HCT116 (cell line): ENCODE measurements at regions not wholly inside any gene's neighbourhood (a gene's known extent, or its start where the extent isn't known, plus 50 kb on each side); places are given as distances from the start of the nearest gene placed in this dataset.

Source experiments
- ATAC-seq: fragments of 200-7000 bp; cut with Tn5 transposase; 2 replicates; pipeline ENCODE4 v1.9.1; 2020; ENCODE audit warnings: mild to moderate bottlenecking, moderate library complexity
- BruUV-seq: library from RNA; stranded (reverse); fragments of 400-500 nt; replicated peaks from 2 replicates; lab custom pipeline; 2021; lab: Mats Ljungman, UMichigan
- CTCF ChIA-PET: fragments of 300-600 bp; sonication (Branson Sonifier 250); formaldehyde crosslinking; loops from one replicate; lab custom pipeline; 2021; ENCODE audit warnings: antibody characterized with exemption; lab: Charles Lee
- POLR2A ChIA-PET: fragments of 300-600, 350-600 bp; sonication (Branson Sonifier 250); formaldehyde crosslinking; loops from one replicate; lab custom pipeline; 2021; ENCODE audit warnings: antibody characterized with exemption; lab: Charles Lee
- RAD21 ChIA-PET, 2 experiments: fragments of 300-600 bp; sonication (Branson Sonifier 250); formaldehyde crosslinking; loops; one replicate each; lab custom pipeline; 2023; ENCODE audit warnings: low total read pairs in 2 of 2; ENCODE audit not compliant: uncharacterized antibody in 2 of 2, unreplicated experiment in 2 of 2, low non-redundant PET in 1 of 2; lab: Charles Lee
- DNase-seq: peaks from one replicate; pipeline ENCODE4 v3.0.0-alpha.2; 2010; ENCODE audit warnings: low read depth, low spot score
- H2AFZ ChIP-seq: fragments of 200-600 bp; shearing (Covaris generic), sonication (generic); 2 replicates; pipeline ENCODE4 v1.6.1; 2017; ENCODE audit warnings: low read depth, mixed run types, mixed read lengths, antibody characterized with exemption, low read length; ENCODE audit not compliant: poor library complexity, severe bottlenecking
- H3K27ac ChIP-seq: 2 replicates; pipeline ENCODE4 v1.5.1; 2012; ENCODE audit warnings: low read depth, low read length
- H3K27me3 ChIP-seq: fragments of 200-600 bp; sonication (generic); 2 replicates; pipeline ENCODE4 v1.6.1; 2016; ENCODE audit warnings: mixed run types, low read length, mixed read lengths; ENCODE audit not compliant: insufficient read depth
- H3K36me3 ChIP-seq, 2 experiments: fragments of 200-500 bp in 1 of 2; fragments of 200-600 bp in 1 of 2; sonication (Bioruptor generic) in 1 of 2; sonication (generic) in 1 of 2; 2 replicates each; pipeline versions ENCODE4 v1.5.1 to v1.6.1; 2014 to 2016; ENCODE audit warnings: low read length in 2 of 2, inconsistent platforms in 1 of 2, mixed read lengths in 1 of 2, mixed run types in 1 of 2; ENCODE audit not compliant: insufficient read depth in 2 of 2, control insufficient read depth in 1 of 2
- H3K4me1 ChIP-seq, 2 experiments: fragments of 200-600 bp in 1 of 2; sonication (generic) in 1 of 2; 2 replicates each; pipeline versions ENCODE4 v1.5.1 to v1.6.1; 2012 to 2017; ENCODE audit warnings: low read length in 2 of 2, inconsistent platforms in 1 of 2, mild to moderate bottlenecking in 1 of 2, mixed read lengths in 1 of 2, mixed run types in 1 of 2, moderate library complexity in 1 of 2; ENCODE audit not compliant: insufficient read depth in 2 of 2, control insufficient read depth in 1 of 2
- H3K4me2 ChIP-seq: fragments of 200-600 bp; sonication (generic); 2 replicates; pipeline ENCODE4 v1.6.1; 2017; ENCODE audit warnings: mixed run types, low read length, mixed read lengths
- H3K4me3 ChIP-seq, 2 experiments: fragments of 200-600 bp in 1 of 2; sonication (generic) in 1 of 2; replicated peaks in 1 of 2; 2 replicates each; pipeline ENCODE4 v1.5.1; 2011 to 2016; ENCODE audit warnings: low read length in 2 of 2, control low read depth in 1 of 2, low read depth in 1 of 2, mild to moderate bottlenecking in 1 of 2, mixed read lengths in 1 of 2, mixed run types in 1 of 2
- H3K79me2 ChIP-seq: fragments of 200-600 bp; sonication (generic); 2 replicates; pipeline ENCODE4 v1.6.1; 2017; ENCODE audit warnings: mild to moderate bottlenecking, mixed run types, low read length, moderate library complexity, mixed read lengths; ENCODE audit not compliant: insufficient read depth
- H3K9ac ChIP-seq: fragments of 200-600 bp; sonication (generic); 2 replicates; pipeline ENCODE4 v1.6.1; 2016; ENCODE audit warnings: low read length, mixed read lengths
- H3K9me2 ChIP-seq: fragments of 200-600 bp; sonication (generic), shearing (Covaris generic); 2 replicates; pipeline ENCODE4 v1.6.1; 2017; ENCODE audit warnings: mixed run types, mild to moderate bottlenecking, moderate library complexity; ENCODE audit not compliant: insufficient read depth
- H3K9me3 ChIP-seq, 2 experiments: fragments of 200-500 bp in 1 of 2; fragments of 200-600 bp in 1 of 2; sonication (Bioruptor generic) in 1 of 2; sonication (generic) in 1 of 2; 2 replicates each; pipeline ENCODE4 v1.6.1; 2014 to 2017; ENCODE audit warnings: low read length in 2 of 2, mixed read lengths in 2 of 2, inconsistent platforms in 1 of 2, low read depth in 1 of 2, mild to moderate bottlenecking in 1 of 2, mixed run types in 1 of 2, moderate library complexity in 1 of 2; ENCODE audit not compliant: control insufficient read depth in 1 of 2, insufficient read depth in 1 of 2
- H4K20me1 ChIP-seq: fragments of 200-600 bp; sonication (generic), shearing (Covaris generic); 2 replicates; pipeline ENCODE4 v1.6.1; 2017; ENCODE audit warnings: mixed run types, mild to moderate bottlenecking, moderate library complexity; ENCODE audit not compliant: insufficient read depth
- CBX3 ChIP-seq: IDR thresholded peaks from 2 replicates; pipeline ENCODE4 v1.6.1; 2012; ENCODE audit warnings: low read depth
- CEBPB ChIP-seq: IDR thresholded peaks from 2 replicates; pipeline ENCODE4 v1.6.1; 2012; ENCODE audit warnings: low read depth
- FOSL1 ChIP-seq: IDR thresholded peaks from 2 replicates; pipeline ENCODE4 v1.6.1; 2012; ENCODE audit warnings: low read depth
- POLR2AphosphoS5 ChIP-seq: IDR thresholded peaks from 2 replicates; pipeline ENCODE4 v1.6.1; 2011; ENCODE audit warnings: mild to moderate bottlenecking, low read depth, low read length, moderate library complexity
- REST ChIP-seq: IDR thresholded peaks from 2 replicates; pipeline ENCODE4 v1.6.1; 2012; ENCODE audit warnings: low read depth
- SIN3A ChIP-seq: IDR thresholded peaks from 2 replicates; pipeline ENCODE4 v1.6.1; 2012; ENCODE audit warnings: low read depth
- intact Hi-C: fragments of 100-400 bp; cut with micrococcal nuclease; formaldehyde crosslinking; loops from 2 replicates; pipeline ENCODE4 v1.10.0; 2022
- TF ChIP-seq, protein P1 (sequence below): IDR thresholded peaks from 2 replicates; pipeline ENCODE4 v1.6.1; 2011; ENCODE audit warnings: mild to moderate bottlenecking, low read length, moderate library complexity; ENCODE audit not compliant: insufficient replicate concordance; ENCODE audit errors: extremely low read depth

GRCh38 chr7:80370587-80370986, 141.3 kb downstream of the GNAT3 start:
- Histone ChIP-seq H3K9me3 (peaks cover 0 to 5% of the 10 kb centered on the region in 2 experiments; a peak in 1 of 4 replicates), H4K20me1 (no peaks in the 10 kb centered on the region), H3K9ac (no peak overlapping the region), H3K4me1 (no peaks in the 10 kb centered on the region; a peak in 1 of 4 replicates), H3K27me3 (no peaks in the 10 kb centered on the region), H3K9me2 (no peaks in the 10 kb centered on the region), H3K4me3 (no peak overlapping the region), H3K4me2 (no peak overlapping the region), H2AFZ (no peak overlapping the region), H3K27ac (no peak overlapping the region), H3K36me3 (no peaks in the 10 kb centered on the region), H3K79me2 (no peaks in the 10 kb centered on the region)
- POLR2A ChIA-PET, result no interaction called here
- BruUV-seq, result no TSS peak
- CTCF ChIA-PET, result no interaction called here
- intact Hi-C loops, result no loop called here
- no peak for DNase-seq
- RAD21 ChIA-PET, result no interaction called here
- ATAC-seq, result no peak
- TF ChIP-seq SIN3A, result no peak
- TF ChIP-seq POLR2AphosphoS5, result no peak
- no peak for TF ChIP-seq FOSL1

GRCh38 chr7:80369321-80369720, 142.5 kb downstream of the GNAT3 start:
- H3K4me1 ChIP-seq, result no peaks in the 10 kb centered on the region; a peak in 1 of 4 replicates
- ATAC-seq (no peak), DNase-seq (no peak)
- peaks cover 0 to 10% of the 10 kb centered on the region in 2 experiments; a peak in 1 of 4 replicates for H3K9me3 ChIP-seq
- H4K20me1 ChIP-seq, result no peaks in the 10 kb centered on the region
- no peak overlapping the region for H3K27ac ChIP-seq
- H3K9ac ChIP-seq, result no peak overlapping the region
- no peak overlapping the region for H3K4me3 ChIP-seq
- H3K4me2 ChIP-seq, result no peak overlapping the region
- CTCF ChIA-PET, result interaction anchor here (1.2 kb wide), 1 partner anchor 23 kb away, joined by 4 read pairs; no protein-coding TSS in a partner anchor
- BruUV-seq, result no TSS peak
- no peak overlapping the region for H2AFZ ChIP-seq
- no peaks in the 10 kb centered on the region for H3K9me2 ChIP-seq
- TF ChIP-seq CBX3, result no peak
- TF ChIP-seq REST, result no peak
- no peak for TF ChIP-seq POLR2AphosphoS5
- TF ChIP-seq, protein P1, sequence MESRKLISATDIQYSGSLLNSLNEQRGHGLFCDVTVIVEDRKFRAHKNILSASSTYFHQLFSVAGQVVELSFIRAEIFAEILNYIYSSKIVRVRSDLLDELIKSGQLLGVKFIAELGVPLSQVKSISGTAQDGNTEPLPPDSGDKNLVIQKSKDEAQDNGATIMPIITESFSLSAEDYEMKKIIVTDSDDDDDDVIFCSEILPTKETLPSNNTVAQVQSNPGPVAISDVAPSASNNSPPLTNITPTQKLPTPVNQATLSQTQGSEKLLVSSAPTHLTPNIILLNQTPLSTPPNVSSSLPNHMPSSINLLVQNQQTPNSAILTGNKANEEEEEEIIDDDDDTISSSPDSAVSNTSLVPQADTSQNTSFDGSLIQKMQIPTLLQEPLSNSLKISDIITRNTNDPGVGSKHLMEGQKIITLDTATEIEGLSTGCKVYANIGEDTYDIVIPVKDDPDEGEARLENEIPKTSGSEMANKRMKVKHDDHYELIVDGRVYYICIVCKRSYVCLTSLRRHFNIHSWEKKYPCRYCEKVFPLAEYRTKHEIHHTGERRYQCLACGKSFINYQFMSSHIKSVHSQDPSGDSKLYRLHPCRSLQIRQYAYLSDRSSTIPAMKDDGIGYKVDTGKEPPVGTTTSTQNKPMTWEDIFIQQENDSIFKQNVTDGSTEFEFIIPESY, result no peak
- TF ChIP-seq CEBPB, result no peak
- no peaks in the 10 kb centered on the region for H3K27me3 ChIP-seq
- H3K79me2 ChIP-seq, result no peaks in the 10 kb centered on the region
- no peaks in the 10 kb centered on the region for H3K36me3 ChIP-seq
- intact Hi-C loops, result no loop called here
- POLR2A ChIA-PET, result no interaction called here
- RAD21 ChIA-PET, result no interaction called here
